ENCODE measurements at regions not wholly inside any gene's neighbourhood (a gene's known extent, or its start where the extent isn't known, plus 50 kb on each side); places are given as distances from the start of the nearest gene placed in this dataset.

GRCh38 chr4:107153956-107154355 lies 117.8 kb upstream of the DKK2 start:
- Mint-ChIP-seq H3K27ac (no peak overlapping the region), H3K9me3 (no peaks in the 10 kb centered on the region), H3K36me3 (ENCODE audit: low read depth) (no peaks in the 10 kb centered on the region), H3K4me1 (ENCODE audit: low read depth) (peaks cover 9% of the 10 kb centered on the region; the same call in 1 of the 2 replicates), H3K27me3 (ENCODE audit: insufficient read depth) (no peaks in the 10 kb centered on the region), H3K4me3 (no peak overlapping the region)
- no peak for DNase-seq
- TF ChIP-seq, protein P1, sequence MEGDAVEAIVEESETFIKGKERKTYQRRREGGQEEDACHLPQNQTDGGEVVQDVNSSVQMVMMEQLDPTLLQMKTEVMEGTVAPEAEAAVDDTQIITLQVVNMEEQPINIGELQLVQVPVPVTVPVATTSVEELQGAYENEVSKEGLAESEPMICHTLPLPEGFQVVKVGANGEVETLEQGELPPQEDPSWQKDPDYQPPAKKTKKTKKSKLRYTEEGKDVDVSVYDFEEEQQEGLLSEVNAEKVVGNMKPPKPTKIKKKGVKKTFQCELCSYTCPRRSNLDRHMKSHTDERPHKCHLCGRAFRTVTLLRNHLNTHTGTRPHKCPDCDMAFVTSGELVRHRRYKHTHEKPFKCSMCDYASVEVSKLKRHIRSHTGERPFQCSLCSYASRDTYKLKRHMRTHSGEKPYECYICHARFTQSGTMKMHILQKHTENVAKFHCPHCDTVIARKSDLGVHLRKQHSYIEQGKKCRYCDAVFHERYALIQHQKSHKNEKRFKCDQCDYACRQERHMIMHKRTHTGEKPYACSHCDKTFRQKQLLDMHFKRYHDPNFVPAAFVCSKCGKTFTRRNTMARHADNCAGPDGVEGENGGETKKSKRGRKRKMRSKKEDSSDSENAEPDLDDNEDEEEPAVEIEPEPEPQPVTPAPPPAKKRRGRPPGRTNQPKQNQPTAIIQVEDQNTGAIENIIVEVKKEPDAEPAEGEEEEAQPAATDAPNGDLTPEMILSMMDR (IDR thresholded peaks at IDR 0.05) = no peak

DNA sequence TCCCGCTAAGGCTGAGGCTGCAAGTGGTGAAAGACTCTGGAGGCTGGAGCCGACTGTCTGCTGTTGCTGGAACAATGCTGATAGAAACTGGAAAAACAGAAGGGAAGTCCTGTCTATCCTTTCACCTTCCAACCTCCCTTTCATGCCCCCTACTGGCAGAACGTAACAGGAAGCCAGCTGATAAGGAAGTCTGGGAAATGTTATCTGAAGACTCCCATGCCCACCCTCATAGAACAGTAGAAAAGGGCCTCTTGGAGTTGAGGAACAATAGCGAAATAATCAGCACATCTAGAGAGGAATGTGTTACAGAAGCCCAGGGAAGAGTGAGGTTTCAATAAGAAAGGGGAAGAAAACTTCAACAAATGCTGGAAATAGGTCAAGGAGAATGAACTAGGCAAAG lies 117.1 kb upstream of the DKK2 start:
- no peak overlapping the region for H3K4me3 Mint-ChIP-seq
- no peaks in the 10 kb centered on the region for H3K9me3 Mint-ChIP-seq
- H3K27me3 Mint-ChIP-seq (ENCODE audit: insufficient read depth) = no peaks in the 10 kb centered on the region
- no peak overlapping the region for H3K27ac Mint-ChIP-seq
- no peaks in the 10 kb centered on the region for H3K36me3 Mint-ChIP-seq (ENCODE audit: low read depth)
- TF ChIP-seq, protein P1 (IDR thresholded peaks at IDR 0.05) = peak; percentile 76
- peaks cover 9% of the 10 kb centered on the region; the same call in 1 of the 2 replicates for H3K4me1 Mint-ChIP-seq (ENCODE audit: low read depth)
- peak; percentile 21 for DNase-seq

DNA sequence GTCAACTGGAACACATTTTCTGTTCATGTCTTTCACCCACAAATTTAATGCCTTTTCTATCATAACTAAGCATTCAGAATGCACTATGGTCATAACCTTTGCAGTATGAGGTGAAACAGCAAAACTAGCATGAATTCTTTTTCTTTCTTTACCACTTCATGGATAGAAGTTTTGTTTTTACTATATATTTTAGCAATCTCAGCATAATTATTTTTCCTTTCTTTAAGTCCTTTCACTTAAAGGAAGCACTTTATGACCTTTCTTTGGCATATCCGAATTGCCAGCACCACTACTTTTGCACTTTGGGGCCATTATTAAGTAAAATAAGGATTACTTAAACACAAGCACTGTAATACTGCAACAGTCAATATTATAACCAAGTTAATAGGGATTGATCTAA lies 115.1 kb upstream of the DKK2 start:
- Mint-ChIP-seq H3K9me3 (no peaks in the 10 kb centered on the region), H3K36me3 (ENCODE audit: low read depth) (no peaks in the 10 kb centered on the region), H3K27ac (no peak overlapping the region), H3K4me1 (ENCODE audit: low read depth) (peaks cover 9% of the 10 kb centered on the region; the same call in 1 of the 2 replicates), H3K4me3 (no peak overlapping the region), H3K27me3 (ENCODE audit: insufficient read depth) (no peaks in the 10 kb centered on the region)
- no peak for DNase-seq
- TF ChIP-seq, protein P1 (IDR thresholded peaks at IDR 0.05) = no peak

GRCh38 chr4:107148904-107149303 lies 112.8 kb upstream of the DKK2 start:
- no peaks in the 10 kb centered on the region for H3K9me3 Mint-ChIP-seq
- no peaks in the 10 kb centered on the region for H3K36me3 Mint-ChIP-seq (ENCODE audit: low read depth)
- DNase-seq = no peak
- peaks cover 9% of the 10 kb centered on the region; the same call in 1 of the 2 replicates for H3K4me1 Mint-ChIP-seq (ENCODE audit: low read depth)
- H3K27me3 Mint-ChIP-seq (ENCODE audit: insufficient read depth) = no peaks in the 10 kb centered on the region
- H3K27ac Mint-ChIP-seq = no peak overlapping the region
- H3K4me3 Mint-ChIP-seq = no peak overlapping the region
- TF ChIP-seq, protein P1 (IDR thresholded peaks at IDR 0.05) = no peak

DNA sequence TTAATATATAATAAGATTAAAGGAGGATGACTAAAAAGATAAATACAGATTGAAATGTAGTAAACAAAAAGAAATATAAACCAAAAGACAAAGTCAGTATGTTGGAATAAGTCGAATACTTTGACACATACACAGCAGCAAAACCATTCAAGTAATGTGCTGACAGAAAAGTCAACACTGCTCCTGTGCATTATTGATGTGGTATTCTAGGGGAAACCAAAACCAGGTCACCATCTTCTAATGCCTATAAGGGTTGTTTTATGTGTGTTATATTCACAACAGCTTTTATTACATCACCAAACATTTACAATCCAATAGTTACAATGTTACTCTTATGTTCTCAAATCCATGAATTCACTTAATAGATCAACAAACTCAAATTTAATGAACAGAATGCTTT lies 111.8 kb upstream of the DKK2 start:
- Mint-ChIP-seq H3K4me1 (ENCODE audit: low read depth) (peaks cover 8% of the 10 kb centered on the region; the same call in 1 of the 2 replicates), H3K4me3 (no peak overlapping the region), H3K36me3 (ENCODE audit: low read depth) (no peaks in the 10 kb centered on the region), H3K27ac (no peak overlapping the region), H3K9me3 (no peaks in the 10 kb centered on the region), H3K27me3 (ENCODE audit: insufficient read depth) (no peaks in the 10 kb centered on the region)
- DNase-seq = no peak
- TF ChIP-seq, protein P1 (IDR thresholded peaks at IDR 0.05) = no peak

GRCh38 chr4:107138433-107138832 lies 102.3 kb upstream of the DKK2 start:
- H3K4me1 Mint-ChIP-seq (ENCODE audit: low read depth) = peaks cover 17% of the 10 kb centered on the region
- TF ChIP-seq, protein P1 (IDR thresholded peaks at IDR 0.05) = no peak
- no peaks in the 10 kb centered on the region for H3K36me3 Mint-ChIP-seq (ENCODE audit: low read depth)
- H3K4me3 Mint-ChIP-seq = no peak overlapping the region
- no peaks in the 10 kb centered on the region for H3K9me3 Mint-ChIP-seq
- no peaks in the 10 kb centered on the region; the same call in 1 of the 2 replicates for H3K27me3 Mint-ChIP-seq (ENCODE audit: insufficient read depth)
- DNase-seq = no peak
- H3K27ac Mint-ChIP-seq = no peak overlapping the region
